HCT116 (cell line): ENCODE measurements at regions not wholly inside any gene's neighbourhood (a gene's known extent, or its start where the extent isn't known, plus 50 kb on each side); places are given as distances from the start of the nearest gene placed in this dataset.

Experiments
- ATAC-seq: fragments of 200-7000 bp; cut with Tn5 transposase; 2 replicates; pipeline ENCODE4 v1.9.1; 2020; ENCODE audit warnings: mild to moderate bottlenecking, moderate library complexity
- BruUV-seq: library from RNA; stranded (reverse); fragments of 400-500 nt; replicated peaks from 2 replicates; lab custom pipeline; 2021; lab: Mats Ljungman, UMichigan
- CTCF ChIA-PET: fragments of 300-600 bp; sonication (Branson Sonifier 250); formaldehyde crosslinking; loops from one replicate; lab custom pipeline; 2021; ENCODE audit warnings: antibody characterized with exemption; lab: Charles Lee
- POLR2A ChIA-PET: fragments of 300-600, 350-600 bp; sonication (Branson Sonifier 250); formaldehyde crosslinking; loops from one replicate; lab custom pipeline; 2021; ENCODE audit warnings: antibody characterized with exemption; lab: Charles Lee
- RAD21 ChIA-PET, 2 experiments: fragments of 300-600 bp; sonication (Branson Sonifier 250); formaldehyde crosslinking; loops; one replicate each; lab custom pipeline; 2023; ENCODE audit warnings: low total read pairs in 2 of 2; ENCODE audit not compliant: uncharacterized antibody in 2 of 2, unreplicated experiment in 2 of 2, low non-redundant PET in 1 of 2; lab: Charles Lee
- DNase-seq: peaks from one replicate; pipeline ENCODE4 v3.0.0-alpha.2; 2010; ENCODE audit warnings: low read depth, low spot score
- H2AFZ ChIP-seq: fragments of 200-600 bp; shearing (Covaris generic), sonication (generic); 2 replicates; pipeline ENCODE4 v1.6.1; 2017; ENCODE audit warnings: low read depth, mixed run types, mixed read lengths, antibody characterized with exemption, low read length; ENCODE audit not compliant: poor library complexity, severe bottlenecking
- H3K27ac ChIP-seq: 2 replicates; pipeline ENCODE4 v1.5.1; 2012; ENCODE audit warnings: low read depth, low read length
- H3K27me3 ChIP-seq: fragments of 200-600 bp; sonication (generic); 2 replicates; pipeline ENCODE4 v1.6.1; 2016; ENCODE audit warnings: mixed run types, low read length, mixed read lengths; ENCODE audit not compliant: insufficient read depth
- H3K36me3 ChIP-seq, 2 experiments: fragments of 200-500 bp in 1 of 2; fragments of 200-600 bp in 1 of 2; sonication (Bioruptor generic) in 1 of 2; sonication (generic) in 1 of 2; 2 replicates each; pipeline versions ENCODE4 v1.5.1 to v1.6.1; 2014 to 2016; ENCODE audit warnings: low read length in 2 of 2, inconsistent platforms in 1 of 2, mixed read lengths in 1 of 2, mixed run types in 1 of 2; ENCODE audit not compliant: insufficient read depth in 2 of 2, control insufficient read depth in 1 of 2
- H3K4me1 ChIP-seq, 2 experiments: fragments of 200-600 bp in 1 of 2; sonication (generic) in 1 of 2; 2 replicates each; pipeline versions ENCODE4 v1.5.1 to v1.6.1; 2012 to 2017; ENCODE audit warnings: low read length in 2 of 2, inconsistent platforms in 1 of 2, mild to moderate bottlenecking in 1 of 2, mixed read lengths in 1 of 2, mixed run types in 1 of 2, moderate library complexity in 1 of 2; ENCODE audit not compliant: insufficient read depth in 2 of 2, control insufficient read depth in 1 of 2
- H3K4me2 ChIP-seq: fragments of 200-600 bp; sonication (generic); 2 replicates; pipeline ENCODE4 v1.6.1; 2017; ENCODE audit warnings: mixed run types, low read length, mixed read lengths
- H3K4me3 ChIP-seq, 2 experiments: fragments of 200-600 bp in 1 of 2; sonication (generic) in 1 of 2; replicated peaks in 1 of 2; 2 replicates each; pipeline ENCODE4 v1.5.1; 2011 to 2016; ENCODE audit warnings: low read length in 2 of 2, control low read depth in 1 of 2, low read depth in 1 of 2, mild to moderate bottlenecking in 1 of 2, mixed read lengths in 1 of 2, mixed run types in 1 of 2
- H3K79me2 ChIP-seq: fragments of 200-600 bp; sonication (generic); 2 replicates; pipeline ENCODE4 v1.6.1; 2017; ENCODE audit warnings: mild to moderate bottlenecking, mixed run types, low read length, moderate library complexity, mixed read lengths; ENCODE audit not compliant: insufficient read depth
- H3K9ac ChIP-seq: fragments of 200-600 bp; sonication (generic); 2 replicates; pipeline ENCODE4 v1.6.1; 2016; ENCODE audit warnings: low read length, mixed read lengths
- H3K9me2 ChIP-seq: fragments of 200-600 bp; sonication (generic), shearing (Covaris generic); 2 replicates; pipeline ENCODE4 v1.6.1; 2017; ENCODE audit warnings: mixed run types, mild to moderate bottlenecking, moderate library complexity; ENCODE audit not compliant: insufficient read depth
- H3K9me3 ChIP-seq, 2 experiments: fragments of 200-500 bp in 1 of 2; fragments of 200-600 bp in 1 of 2; sonication (Bioruptor generic) in 1 of 2; sonication (generic) in 1 of 2; 2 replicates each; pipeline ENCODE4 v1.6.1; 2014 to 2017; ENCODE audit warnings: low read length in 2 of 2, mixed read lengths in 2 of 2, inconsistent platforms in 1 of 2, low read depth in 1 of 2, mild to moderate bottlenecking in 1 of 2, mixed run types in 1 of 2, moderate library complexity in 1 of 2; ENCODE audit not compliant: control insufficient read depth in 1 of 2, insufficient read depth in 1 of 2
- H4K20me1 ChIP-seq: fragments of 200-600 bp; sonication (generic), shearing (Covaris generic); 2 replicates; pipeline ENCODE4 v1.6.1; 2017; ENCODE audit warnings: mixed run types, mild to moderate bottlenecking, moderate library complexity; ENCODE audit not compliant: insufficient read depth
- CBX3 ChIP-seq: IDR thresholded peaks from 2 replicates; pipeline ENCODE4 v1.6.1; 2012; ENCODE audit warnings: low read depth
- EGR1 ChIP-seq: IDR thresholded peaks from 2 replicates; pipeline ENCODE4 v1.6.1; 2012; ENCODE audit warnings: low read depth
- ELF1 ChIP-seq: IDR thresholded peaks from 2 replicates; pipeline ENCODE4 v1.6.1; 2012; ENCODE audit warnings: low read depth, borderline replicate concordance
- EZH2 ChIP-seq: fragments of 200-600 bp; sonication (generic); IDR thresholded peaks from 2 replicates; pipeline ENCODE4 v1.6.1; 2017; ENCODE audit warnings: antibody characterized with exemption, mixed run types
- EZH2phosphoT487 ChIP-seq: fragments of 200-600 bp; IDR thresholded peaks from 2 replicates; pipeline ENCODE4 v1.6.1; 2018; ENCODE audit warnings: antibody characterized with exemption, borderline replicate concordance
- JUND ChIP-seq: IDR thresholded peaks from 2 replicates; pipeline ENCODE4 v1.6.1; 2012
- POLR2A ChIP-seq: IDR thresholded peaks from 2 replicates; pipeline ENCODE4 v1.7.0; 2011; ENCODE audit warnings: borderline replicate concordance; ENCODE audit not compliant: insufficient read depth, insufficient read length; ENCODE audit errors: extremely low read depth
- POLR2AphosphoS5 ChIP-seq: IDR thresholded peaks from 2 replicates; pipeline ENCODE4 v1.6.1; 2011; ENCODE audit warnings: mild to moderate bottlenecking, low read depth, low read length, moderate library complexity
- RAD21 ChIP-seq: IDR thresholded peaks from 2 replicates; pipeline ENCODE4 v1.6.1; 2012; ENCODE audit warnings: low read depth, mild to moderate bottlenecking
- SP1 ChIP-seq: IDR thresholded peaks from 2 replicates; pipeline ENCODE4 v1.6.1; 2012; ENCODE audit warnings: low read depth
- SRF ChIP-seq: IDR thresholded peaks from 2 replicates; pipeline ENCODE4 v1.6.1; 2012; ENCODE audit warnings: low read depth
- ZFX ChIP-seq: fragments of 450-650 bp; IDR thresholded peaks from 2 replicates; pipeline ENCODE4 v1.6.1; 2017
- ZNF274 ChIP-seq: fragments of 200-500 bp; sonication (Bioruptor generic); IDR thresholded peaks from 2 replicates; pipeline ENCODE4 v1.6.1; 2014; ENCODE audit warnings: mild to moderate bottlenecking, low read depth, low read length, inconsistent platforms
- intact Hi-C: fragments of 100-400 bp; cut with micrococcal nuclease; formaldehyde crosslinking; loops from 2 replicates; pipeline ENCODE4 v1.10.0; 2022
- TF ChIP-seq, protein P1 (sequence below): IDR thresholded peaks from 2 replicates; pipeline ENCODE4 v1.6.1; 2012
- TF ChIP-seq, protein P2 (sequence below): IDR thresholded peaks from 2 replicates; pipeline ENCODE4 v1.6.1; 2012; ENCODE audit warnings: low read depth
- TF ChIP-seq, protein P3 (sequence below): IDR thresholded peaks from 2 replicates; pipeline ENCODE4 v1.6.1; 2011; ENCODE audit warnings: mild to moderate bottlenecking, low read length, moderate library complexity; ENCODE audit not compliant: insufficient replicate concordance; ENCODE audit errors: extremely low read depth
- TF ChIP-seq, protein P4 (sequence below): IDR thresholded peaks from 2 replicates; pipeline ENCODE4 v1.6.1; 2012

DNA sequence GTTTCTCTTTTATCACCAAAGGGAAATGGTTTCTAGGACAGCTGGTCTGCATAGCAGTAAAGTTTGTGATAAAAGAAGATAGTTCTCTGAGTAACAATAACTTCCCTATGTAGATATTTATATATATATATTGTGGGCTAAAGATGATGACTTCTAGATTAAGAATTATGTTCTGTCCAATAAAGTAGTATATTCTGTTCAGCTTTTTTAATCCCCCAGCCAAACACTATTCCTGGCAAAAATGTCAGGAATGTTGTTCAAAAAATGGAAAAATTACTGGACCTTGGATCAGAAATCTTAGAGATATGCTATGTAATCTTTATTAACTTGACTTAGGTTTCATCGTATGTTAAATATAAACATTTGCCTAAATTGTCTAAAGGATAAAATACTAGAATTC is 136.3 kb upstream of the GNAI1 start:
- RAD21 ChIA-PET = no interaction called here
- H3K9ac ChIP-seq = no peak overlapping the region
- H3K79me2 ChIP-seq = no peaks in the 10 kb centered on the region
- DNase-seq (no peak), ATAC-seq (no peak)
- H3K4me3 ChIP-seq = no peak overlapping the region
- CTCF ChIA-PET = no interaction called here
- no TSS peak for BruUV-seq
- H2AFZ ChIP-seq = no peak overlapping the region
- no peaks in the 10 kb centered on the region for H3K9me2 ChIP-seq
- no peaks in the 10 kb centered on the region for H3K9me3 ChIP-seq
- POLR2A ChIA-PET = no interaction called here
- H4K20me1 ChIP-seq = no peaks in the 10 kb centered on the region
- H3K27ac ChIP-seq = no peak overlapping the region
- no peaks in the 10 kb centered on the region for H3K36me3 ChIP-seq
- TF ChIP-seq POLR2AphosphoS5 = no peak
- TF ChIP-seq, protein P1, sequence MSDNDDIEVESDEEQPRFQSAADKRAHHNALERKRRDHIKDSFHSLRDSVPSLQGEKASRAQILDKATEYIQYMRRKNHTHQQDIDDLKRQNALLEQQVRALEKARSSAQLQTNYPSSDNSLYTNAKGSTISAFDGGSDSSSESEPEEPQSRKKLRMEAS = no peak
- TF ChIP-seq, protein P2, sequence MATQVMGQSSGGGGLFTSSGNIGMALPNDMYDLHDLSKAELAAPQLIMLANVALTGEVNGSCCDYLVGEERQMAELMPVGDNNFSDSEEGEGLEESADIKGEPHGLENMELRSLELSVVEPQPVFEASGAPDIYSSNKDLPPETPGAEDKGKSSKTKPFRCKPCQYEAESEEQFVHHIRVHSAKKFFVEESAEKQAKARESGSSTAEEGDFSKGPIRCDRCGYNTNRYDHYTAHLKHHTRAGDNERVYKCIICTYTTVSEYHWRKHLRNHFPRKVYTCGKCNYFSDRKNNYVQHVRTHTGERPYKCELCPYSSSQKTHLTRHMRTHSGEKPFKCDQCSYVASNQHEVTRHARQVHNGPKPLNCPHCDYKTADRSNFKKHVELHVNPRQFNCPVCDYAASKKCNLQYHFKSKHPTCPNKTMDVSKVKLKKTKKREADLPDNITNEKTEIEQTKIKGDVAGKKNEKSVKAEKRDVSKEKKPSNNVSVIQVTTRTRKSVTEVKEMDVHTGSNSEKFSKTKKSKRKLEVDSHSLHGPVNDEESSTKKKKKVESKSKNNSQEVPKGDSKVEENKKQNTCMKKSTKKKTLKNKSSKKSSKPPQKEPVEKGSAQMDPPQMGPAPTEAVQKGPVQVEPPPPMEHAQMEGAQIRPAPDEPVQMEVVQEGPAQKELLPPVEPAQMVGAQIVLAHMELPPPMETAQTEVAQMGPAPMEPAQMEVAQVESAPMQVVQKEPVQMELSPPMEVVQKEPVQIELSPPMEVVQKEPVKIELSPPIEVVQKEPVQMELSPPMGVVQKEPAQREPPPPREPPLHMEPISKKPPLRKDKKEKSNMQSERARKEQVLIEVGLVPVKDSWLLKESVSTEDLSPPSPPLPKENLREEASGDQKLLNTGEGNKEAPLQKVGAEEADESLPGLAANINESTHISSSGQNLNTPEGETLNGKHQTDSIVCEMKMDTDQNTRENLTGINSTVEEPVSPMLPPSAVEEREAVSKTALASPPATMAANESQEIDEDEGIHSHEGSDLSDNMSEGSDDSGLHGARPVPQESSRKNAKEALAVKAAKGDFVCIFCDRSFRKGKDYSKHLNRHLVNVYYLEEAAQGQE = no peak
- no peak for TF ChIP-seq ZNF274
- no peak for TF ChIP-seq EGR1
- TF ChIP-seq, protein P3, sequence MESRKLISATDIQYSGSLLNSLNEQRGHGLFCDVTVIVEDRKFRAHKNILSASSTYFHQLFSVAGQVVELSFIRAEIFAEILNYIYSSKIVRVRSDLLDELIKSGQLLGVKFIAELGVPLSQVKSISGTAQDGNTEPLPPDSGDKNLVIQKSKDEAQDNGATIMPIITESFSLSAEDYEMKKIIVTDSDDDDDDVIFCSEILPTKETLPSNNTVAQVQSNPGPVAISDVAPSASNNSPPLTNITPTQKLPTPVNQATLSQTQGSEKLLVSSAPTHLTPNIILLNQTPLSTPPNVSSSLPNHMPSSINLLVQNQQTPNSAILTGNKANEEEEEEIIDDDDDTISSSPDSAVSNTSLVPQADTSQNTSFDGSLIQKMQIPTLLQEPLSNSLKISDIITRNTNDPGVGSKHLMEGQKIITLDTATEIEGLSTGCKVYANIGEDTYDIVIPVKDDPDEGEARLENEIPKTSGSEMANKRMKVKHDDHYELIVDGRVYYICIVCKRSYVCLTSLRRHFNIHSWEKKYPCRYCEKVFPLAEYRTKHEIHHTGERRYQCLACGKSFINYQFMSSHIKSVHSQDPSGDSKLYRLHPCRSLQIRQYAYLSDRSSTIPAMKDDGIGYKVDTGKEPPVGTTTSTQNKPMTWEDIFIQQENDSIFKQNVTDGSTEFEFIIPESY = no peak
- no peak for TF ChIP-seq EZH2
- no peak for TF ChIP-seq EZH2phosphoT487
- no peak for TF ChIP-seq POLR2A
- no peak for TF ChIP-seq ZFX
- no peak for TF ChIP-seq SRF
- TF ChIP-seq, protein P4, sequence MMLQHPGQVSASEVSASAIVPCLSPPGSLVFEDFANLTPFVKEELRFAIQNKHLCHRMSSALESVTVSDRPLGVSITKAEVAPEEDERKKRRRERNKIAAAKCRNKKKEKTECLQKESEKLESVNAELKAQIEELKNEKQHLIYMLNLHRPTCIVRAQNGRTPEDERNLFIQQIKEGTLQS = no peak
- no peak for TF ChIP-seq RAD21
- no peak for TF ChIP-seq ELF1
- no peak for TF ChIP-seq CBX3
- TF ChIP-seq SP1 = no peak
- TF ChIP-seq JUND = no peak
- no peaks in the 10 kb centered on the region for H3K27me3 ChIP-seq
- intact Hi-C loops = no loop called here
- H3K4me1 ChIP-seq = no peaks in the 10 kb centered on the region
- H3K4me2 ChIP-seq = no peak overlapping the region
